ENCODE measurements at regions not wholly inside any gene's neighbourhood (a gene's known extent, or its start where the extent isn't known, plus 50 kb on each side); places are given as distances from the start of the nearest gene placed in this dataset.

DNA sequence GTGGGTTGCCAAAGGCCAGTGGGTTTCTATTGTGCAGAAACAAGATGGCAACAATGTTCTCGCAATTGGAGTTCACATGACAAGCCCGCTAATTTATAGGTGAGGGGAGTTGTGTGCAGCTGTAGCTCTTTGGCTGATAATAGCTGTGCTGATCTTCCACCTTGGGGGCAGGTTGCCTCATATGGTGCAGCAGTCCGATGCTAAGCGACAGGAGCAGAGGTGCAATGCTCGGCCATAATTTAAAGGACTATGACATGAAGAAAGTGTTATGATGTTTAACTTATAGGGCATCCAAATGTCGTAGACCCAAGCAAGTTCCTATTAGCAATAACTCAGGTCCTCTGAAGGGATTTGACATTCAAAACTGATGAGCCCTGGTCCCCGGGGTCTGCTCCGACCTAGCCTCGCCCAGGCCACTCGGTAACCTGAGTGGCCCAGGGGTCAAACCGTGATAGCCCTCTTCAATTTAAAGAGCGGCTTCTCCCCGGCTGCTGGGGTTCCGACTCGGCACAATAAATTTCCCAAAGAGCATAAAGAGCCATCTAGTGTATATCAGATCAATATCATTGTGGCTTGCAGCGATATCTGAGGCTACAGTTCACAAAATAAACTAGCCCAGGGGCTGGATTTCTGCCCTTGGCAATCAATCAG, 724.0 kb downstream of the IRX1 start:
- no peak for DNase-seq (ENCODE audit: low spot score)

DNA sequence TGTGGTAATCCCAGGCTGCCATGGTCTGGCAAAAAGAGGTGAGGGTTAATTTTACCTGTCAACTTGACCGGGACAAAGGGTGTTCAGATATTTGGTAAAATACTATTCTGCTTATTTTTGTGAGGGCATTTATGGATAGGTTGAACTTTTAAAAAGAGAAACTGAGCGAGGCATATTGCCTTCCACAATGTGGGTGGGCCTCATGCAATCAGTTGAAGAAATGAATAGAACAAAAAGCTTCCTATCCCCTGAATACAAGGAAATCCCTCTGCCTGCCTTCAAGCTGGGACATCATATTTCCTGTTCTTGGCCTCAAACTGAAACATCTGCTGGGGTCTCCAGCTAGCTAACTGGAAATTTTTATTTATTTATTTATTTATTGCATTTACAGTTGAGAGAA, 734.7 kb downstream of the IRX1 start:
- DNase-seq (ENCODE audit: low spot score): no peak

DNA sequence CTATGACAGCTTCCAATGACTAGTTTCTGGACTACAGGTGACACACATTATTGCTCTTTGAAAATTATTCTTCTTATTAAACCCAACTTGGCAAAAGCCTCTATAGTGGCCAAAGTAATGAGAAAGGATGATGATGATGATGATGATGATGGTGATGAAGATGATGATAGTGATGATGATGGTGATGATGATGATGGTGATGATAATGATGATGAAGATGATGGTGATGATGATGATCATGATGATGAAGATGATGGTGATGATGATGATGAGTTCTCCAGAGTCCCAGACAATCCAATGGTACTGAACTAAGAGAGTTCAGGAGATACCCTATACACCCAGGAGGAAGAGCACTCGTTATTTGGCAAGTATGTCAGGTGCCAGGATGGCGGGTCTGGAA, 739.4 kb downstream of the IRX1 start:
- no peak for DNase-seq (ENCODE audit: low spot score)

DNA sequence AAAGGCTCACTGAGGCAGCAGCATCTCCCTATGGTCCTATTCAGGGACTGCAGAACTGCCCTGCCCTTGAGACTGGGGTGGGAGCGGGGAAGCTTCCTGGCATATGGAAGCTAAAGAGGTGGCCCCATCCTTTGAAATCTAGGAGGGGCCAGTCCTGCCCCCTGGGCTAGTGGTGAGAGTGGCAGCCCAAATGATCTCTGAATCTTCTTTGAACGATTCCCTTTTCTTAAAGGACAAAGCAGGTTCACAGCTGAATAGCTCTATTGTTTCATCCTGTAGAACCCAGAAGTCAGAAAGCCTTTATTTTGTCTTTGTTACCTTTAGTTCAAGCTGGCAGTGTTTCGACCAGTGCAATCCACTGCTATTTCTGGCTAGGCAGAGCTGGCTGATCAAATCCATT, 741.9 kb downstream of the IRX1 start:
- no peak for DNase-seq (ENCODE audit: low spot score)

DNA sequence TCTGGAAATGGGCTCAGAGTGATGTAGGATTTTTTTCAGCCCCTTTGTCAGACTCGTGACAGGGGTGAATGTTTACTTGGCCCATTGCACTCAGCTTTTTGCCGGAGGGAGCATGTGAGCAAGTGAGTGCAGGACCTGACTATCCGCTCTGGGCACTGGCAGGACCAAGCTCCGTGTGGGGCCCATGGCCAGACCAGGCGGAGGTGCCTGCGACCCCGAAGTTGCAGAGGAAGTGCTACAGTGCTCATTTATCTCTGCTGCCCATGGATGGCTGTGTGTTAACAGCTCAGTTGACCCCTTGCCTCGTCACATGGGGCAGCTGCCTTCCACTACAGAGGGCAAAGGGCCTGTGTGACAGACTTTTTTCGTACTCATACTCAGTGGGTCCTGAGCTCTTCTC, 744.3 kb downstream of the IRX1 start:
- DNase-seq (ENCODE audit: low spot score): no peak

DNA sequence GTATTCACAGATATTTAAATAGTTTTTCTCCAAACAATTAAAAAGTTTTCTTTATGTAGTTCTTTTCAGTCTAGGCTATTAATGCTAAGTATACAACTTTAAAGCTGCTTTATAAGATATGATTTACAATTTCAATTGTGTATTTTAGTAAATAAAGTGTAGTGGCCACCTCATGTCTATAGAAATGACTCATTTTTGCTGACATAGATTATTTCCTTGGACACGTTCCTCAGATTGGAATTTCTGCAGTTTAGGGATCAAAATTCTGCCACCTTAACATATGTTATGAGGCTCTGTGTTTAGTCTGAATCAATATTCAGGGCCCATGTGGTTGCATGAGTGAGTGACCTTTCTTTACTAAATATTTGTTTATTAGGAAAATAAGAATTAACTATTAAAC, 750.2 kb downstream of the IRX1 start:
- DNase-seq (ENCODE audit: low spot score): no peak

DNA sequence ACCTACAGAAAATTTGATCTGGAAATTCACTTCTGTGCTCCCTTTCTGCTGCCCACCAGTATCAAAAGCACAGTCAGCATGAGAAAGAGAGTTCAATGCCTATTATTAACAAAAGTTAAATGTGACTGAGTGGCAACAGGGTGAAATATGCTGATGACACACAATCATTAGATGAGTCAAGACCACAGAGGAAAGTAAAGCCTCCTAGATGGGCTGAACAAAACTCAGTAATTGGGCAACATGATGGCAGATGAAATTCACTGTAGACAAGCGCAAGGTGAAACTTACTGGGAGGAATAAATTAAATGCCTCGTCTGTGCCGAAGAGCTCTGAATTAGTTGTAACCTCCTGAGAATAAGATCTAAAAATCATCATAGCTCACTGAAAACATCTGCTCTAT, 752.8 kb downstream of the IRX1 start:
- no peak for DNase-seq (ENCODE audit: low spot score)

DNA sequence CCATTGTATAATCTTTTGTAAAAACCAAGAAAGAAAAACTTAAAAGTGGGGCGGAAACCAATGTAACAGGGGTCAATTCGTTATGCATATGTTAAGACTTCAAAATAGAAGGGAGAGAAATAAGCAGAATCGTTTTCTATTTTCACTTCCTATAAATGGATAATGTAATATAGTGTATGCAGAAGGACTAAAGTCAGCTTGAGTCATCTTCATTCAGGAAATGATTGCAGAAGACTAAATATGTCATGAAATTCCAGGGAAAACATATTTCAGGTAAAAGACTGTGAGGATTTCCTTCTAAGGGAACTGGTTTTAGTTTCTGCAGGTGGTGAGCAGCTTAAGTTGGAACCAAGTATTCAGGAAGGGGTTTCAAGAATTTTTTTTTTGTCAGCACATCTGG, 753.3 kb downstream of the IRX1 start:
- DNase-seq (ENCODE audit: low spot score): no peak

DNA sequence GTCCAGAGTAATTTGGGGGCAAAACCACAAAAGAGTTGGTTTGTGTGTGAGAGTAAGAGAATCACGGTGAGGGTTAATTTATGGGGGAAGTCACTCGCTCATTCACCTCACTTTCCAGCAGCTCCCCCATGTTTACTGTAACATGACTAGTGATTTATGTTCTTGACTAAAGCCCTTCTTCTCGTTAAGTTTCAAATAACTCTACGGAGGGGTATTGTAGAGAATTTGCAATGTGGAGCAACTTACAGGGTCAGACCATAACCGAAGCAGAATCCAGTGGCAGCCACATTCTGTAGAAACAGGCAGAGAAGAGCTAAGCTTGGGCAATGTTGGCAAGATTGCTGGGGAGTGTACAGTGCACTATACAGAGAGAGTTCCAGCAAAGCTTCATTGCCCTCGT, 760.6 kb downstream of the IRX1 start:
- DNase-seq (ENCODE audit: low spot score): no peak

DNA sequence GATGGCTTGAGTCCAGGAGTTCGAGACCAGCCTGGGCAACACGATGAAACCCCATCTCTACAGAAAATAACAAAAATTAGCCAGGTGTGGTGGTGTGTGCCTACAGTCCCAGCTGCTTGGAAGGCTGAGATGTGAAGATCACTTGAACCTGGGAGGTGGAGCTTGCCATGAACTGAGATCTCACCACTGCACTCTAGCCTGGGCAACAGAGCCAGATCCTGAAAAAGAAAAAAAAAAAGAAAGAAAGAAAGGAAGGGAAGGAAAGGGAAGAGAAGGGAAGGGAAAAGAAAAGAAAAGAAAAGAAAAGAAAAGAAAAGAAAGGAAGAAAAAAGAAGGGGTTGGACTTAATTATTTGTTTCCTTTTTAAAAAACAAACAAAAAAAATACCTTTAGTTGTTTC, 764.2 kb downstream of the IRX1 start:
- no peak for DNase-seq (ENCODE audit: low spot score)

DNA sequence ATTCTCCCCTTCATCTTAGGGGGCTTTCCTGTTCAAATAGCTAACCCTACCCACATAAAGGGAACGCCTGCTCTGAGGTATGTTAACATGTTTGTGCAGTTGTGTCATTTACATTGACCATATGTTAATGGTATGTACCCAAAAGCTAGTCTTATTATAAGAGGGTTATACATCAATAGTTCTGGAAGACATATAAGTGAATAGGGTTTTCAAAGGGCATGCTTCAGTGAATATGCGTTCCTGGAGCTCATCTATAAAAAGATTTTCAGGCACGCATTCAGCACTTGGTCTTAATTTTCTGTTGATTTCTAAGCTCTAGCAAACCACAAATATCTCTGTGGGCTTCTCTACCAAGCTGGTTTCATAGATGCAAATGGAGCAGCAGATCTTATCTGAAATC, 766.1 kb downstream of the IRX1 start:
- DNase-seq (ENCODE audit: low spot score): no peak

DNA sequence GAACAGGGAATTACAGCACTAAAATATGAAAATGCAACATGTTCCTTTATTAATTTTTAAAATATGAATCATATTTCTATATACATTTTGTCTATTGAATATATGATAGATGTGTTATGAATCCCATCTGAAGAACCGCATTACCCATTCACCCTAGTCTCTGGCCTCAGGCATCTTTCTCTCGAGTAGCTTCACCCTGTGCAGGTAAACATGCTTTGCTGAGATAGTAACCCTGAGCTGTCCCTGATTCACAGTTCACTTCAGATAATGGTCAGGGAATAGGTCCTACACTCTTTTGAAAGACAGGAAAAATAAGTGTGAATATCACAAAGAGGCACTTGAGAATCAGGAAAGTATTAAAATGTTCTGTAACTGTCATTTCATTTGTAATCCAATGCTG, 766.8 kb downstream of the IRX1 start:
- no peak for DNase-seq (ENCODE audit: low spot score)

DNA sequence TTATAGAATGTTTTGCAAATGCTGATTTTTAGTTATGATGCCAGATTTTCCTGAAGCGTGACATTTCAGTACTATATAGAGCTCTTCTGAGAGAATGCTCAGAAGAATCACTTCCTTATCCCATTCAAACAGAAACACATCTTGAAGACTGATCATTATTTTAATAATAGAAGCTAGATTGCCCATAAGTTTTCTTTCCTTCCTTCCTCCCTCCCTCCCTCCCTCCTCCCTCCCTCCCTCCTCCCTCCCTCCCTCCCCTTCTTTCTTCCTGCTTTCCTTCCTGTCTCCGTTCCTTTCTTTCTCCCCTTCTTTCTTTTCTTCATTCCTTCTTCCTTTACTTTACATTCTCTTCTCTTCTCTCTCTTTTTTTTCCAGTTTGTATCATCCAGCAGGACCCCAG, 767.4 kb downstream of the IRX1 start:
- no peak for DNase-seq (ENCODE audit: low spot score)

DNA sequence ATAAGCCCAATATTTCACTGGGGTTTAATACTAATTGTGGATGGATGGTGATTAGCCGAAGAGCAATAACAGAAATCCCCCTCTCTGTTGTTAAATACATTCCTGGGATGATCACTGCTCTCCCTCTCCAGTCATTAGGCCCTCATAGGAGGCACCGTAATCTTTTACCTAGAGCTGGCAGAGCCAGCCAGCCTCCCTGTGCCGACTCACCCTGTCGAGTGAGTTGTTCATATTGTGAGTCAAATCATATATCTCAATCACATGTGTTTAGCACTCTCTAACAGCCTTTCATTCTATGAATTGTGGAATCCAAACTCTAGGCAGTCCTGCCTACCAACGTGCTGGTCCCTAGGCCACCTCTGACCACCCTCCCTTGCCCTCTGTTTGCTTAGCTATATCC, 771.0 kb downstream of the IRX1 start:
- DNase-seq (ENCODE audit: low spot score): no peak

DNA sequence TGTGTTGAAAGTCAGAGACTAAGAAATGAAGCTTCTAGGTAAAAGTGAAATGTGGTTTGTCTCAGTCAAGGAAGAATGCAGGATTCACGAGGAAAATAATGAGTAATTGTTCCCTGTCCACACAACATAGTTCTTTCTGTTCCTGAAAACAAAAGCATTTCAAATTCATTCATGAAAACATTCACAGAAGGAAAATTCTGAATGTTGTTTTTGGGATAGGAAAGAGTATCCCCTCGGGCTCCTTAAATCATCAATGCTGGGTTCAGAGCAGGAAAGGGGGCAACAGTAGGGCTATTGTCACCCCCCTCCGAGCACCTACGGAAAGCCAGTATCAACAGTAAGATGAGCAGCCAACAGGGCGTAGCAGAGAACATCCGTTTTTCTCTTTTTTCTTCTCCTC, 769.9 kb upstream of the ADAMTS16 start:
- DNase-seq (ENCODE audit: low spot score): no peak

DNA sequence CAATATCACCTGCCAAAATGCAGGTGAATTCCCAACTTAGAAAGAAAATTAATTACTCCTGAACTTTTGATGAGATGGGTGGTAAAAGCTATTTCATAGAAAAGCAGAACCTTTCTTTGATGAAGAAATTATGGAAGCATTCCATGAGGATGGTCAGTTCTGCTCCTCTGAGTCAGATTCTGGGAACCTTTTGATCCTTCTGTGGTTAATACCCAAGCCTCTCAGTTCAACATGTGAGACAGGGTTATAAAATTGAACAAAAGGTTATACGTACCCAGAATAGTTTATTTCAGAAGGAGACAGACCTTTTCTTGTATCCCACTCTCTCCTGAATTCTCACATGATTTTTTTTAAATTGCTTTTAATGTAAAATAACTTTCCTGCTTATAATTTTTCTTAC, 767.6 kb upstream of the ADAMTS16 start:
- no peak for DNase-seq (ENCODE audit: low spot score)

DNA sequence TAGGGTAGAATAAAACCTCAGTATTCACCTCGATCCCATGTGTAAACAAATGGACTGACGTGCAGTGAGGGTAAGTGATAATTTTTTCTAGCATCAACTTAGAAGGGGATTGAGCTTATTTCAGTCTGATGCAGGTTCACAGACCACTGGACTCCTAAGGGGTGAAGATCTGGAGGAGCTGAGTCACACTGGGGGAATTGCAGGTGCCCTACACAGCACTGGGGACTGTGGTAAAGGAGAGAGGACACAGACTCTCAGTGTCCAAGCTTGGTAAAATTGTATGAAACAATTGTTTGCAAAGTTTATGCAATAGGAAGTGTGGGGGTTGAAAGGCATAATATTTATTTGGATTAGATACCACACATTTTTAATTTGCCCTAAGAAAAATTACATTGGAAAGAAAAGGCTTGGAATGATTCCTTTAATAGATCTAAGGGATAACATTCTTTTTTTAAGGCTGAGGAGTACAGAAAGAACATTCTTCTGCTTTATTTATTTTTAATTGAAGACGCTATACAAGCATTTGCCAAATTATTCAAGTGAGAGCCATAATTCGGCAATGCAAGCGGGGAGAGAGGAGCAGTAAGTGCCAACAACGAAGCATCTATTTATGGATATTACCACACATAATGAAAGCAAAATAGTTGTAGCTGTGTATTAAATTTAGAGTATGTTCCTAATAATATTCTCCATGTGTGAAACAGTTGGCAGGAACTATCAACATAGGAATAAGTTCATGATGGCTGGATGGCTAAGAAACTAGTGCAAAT, 766.9 kb upstream of the ADAMTS16 start:
- DNase-seq (ENCODE audit: low spot score): no peak

DNA sequence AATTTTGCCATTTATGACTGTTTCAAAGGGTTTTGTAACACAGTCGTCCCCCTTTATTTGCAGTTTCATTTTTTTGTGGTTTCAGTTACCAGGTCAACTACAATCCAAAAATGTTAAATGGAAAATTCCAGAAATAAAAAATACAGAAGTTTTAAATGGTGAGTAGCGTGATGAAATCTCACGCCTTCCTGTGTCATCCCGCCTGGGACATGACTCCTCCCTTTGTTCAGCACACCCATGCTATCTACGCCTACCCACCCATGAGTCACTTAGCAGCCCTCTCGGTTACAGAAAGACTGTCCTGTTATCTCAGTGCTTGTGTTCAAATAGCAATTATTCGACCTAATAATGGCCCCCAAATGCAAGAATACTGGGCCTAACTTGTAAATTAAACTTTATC, 765.3 kb upstream of the ADAMTS16 start:
- DNase-seq (ENCODE audit: low spot score): no peak

DNA sequence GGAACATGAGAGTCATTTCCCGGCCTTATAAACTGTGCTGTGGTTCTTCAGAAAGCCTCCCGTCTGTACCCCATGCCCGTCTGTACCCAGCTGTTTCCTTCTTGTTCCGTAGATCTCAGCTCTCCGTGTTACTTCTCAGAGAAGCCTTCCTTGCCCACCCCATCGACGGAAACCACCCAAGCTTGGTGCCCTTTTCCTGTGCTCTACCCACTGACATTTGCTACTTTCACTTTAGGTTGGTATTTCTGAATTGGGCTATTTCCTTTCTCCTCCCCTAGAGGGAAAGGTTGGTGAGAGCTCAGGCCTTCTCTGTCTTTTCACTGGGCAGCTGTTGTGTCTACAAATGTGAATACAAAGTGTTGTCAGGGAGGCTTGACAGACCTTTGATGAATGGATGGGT, 764.5 kb upstream of the ADAMTS16 start:
- DNase-seq (ENCODE audit: low spot score): no peak

DNA sequence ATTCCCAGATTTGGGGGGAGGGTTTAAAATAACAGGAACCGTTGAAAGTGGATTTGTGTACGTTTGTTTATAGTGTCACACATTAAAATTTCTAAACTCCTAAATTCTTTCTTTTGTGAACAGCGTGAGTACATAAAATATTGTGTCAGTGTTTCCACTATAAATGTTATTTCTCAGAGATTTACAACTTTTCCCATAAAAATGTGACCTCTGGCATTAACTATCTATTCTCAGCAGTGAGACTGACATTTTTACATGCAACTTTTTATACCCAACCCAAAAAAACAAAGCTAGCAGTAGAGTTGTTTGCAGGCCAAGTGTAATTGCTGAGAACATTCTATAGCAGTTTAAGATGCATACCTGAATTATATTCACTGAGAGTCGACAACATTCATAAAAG, 757.0 kb upstream of the ADAMTS16 start:
- no peak for DNase-seq (ENCODE audit: low spot score)

DNA sequence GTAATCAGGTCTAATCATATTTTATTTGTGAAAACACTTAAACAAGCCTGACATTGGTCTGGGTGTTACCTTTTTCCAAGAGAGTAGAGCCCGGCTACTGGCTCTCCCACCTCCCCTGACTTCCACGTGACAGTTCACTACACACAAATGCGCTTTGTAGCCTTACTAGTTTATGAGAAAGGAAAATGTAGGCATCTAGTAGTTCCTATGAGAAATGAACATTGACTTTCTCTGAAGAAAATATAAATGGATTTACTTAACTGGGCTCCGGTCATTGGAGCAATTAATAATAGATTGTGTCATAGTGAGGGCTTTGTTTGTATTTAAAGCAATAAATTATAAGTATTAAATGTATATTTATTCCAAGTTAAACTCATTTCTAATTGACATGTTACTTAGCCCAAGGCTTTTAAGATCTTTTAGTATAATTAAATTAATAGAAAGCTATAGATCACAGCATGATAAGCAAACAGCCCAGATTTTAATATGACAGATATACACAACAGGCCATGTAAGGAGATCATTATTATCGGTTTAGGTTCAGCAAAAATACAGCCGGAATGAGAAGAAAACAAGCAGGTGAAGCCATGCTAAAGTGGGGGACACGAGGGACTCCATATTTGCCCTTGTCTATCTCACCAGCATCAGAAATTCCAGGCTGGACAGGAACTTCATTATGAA, 756.5 kb upstream of the ADAMTS16 start:
- no peak for DNase-seq (ENCODE audit: low spot score)

DNA sequence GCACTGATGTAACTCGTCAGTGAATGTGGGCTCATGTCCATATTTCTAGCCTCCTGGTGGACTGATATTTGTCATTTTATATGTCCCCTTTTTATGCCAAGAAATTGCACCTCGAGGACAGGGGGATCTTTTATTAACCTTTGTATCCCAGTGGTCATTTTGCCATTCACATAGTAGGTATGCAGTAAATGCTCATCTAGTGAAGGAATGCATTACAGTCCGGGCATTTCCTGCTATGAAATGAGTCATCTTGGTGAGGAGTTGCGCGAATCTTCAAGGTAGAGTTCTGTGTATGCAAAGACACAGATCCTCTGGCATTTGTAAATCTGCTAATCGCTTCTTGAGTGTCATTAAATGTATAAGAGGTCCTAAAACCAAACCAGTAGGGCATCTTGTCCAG, 755.5 kb upstream of the ADAMTS16 start:
- DNase-seq (ENCODE audit: low spot score): no peak

DNA sequence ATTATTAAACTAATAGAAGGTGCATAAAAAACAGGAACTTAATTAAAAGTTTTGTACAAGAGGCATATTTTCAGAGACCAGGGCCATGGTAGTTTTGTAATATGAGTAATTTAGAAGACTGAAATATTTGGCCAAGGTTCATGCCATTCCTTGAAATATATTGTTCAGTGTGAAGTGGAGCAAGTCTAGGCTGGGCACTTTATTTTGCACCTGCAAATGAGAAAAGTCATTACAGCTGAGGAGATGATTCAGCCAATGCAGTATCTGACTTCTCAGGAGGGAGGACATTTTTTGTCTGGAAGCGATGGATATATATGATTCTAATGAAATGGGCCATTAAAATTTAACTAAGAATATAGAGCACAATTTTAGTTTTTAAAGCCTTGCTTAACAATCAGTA, 754.0 kb upstream of the ADAMTS16 start:
- no peak for DNase-seq (ENCODE audit: low spot score)

DNA sequence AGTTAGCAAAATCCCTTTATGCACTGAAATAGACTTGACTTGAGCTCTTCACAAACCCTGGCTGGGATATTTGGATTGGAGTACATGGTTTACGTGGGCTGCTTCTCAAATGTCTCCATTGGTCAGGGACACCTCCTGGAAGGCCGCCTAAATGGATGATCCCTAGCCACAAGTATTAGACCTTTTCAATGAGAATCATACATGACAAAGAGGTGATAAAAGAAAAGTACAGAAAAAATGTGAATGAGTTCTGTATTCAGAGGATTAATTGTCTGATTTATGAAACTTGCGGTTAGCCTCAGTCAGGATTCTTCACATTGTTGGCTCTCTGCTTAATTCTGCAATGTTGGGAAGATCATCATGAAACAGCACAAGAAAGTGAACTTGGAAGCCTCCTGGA, 752.8 kb upstream of the ADAMTS16 start:
- DNase-seq (ENCODE audit: low spot score): no peak

All from kidney capillary endothelial cell (primary cell).